DND-41 (cell line): ENCODE measurements at regions not wholly inside any gene's neighbourhood (a gene's known extent, or its start where the extent isn't known, plus 50 kb on each side); places are given as distances from the start of the nearest gene placed in this dataset.

Experiments used
- ATAC-seq: fragments of 200-7000 bp; cut with Tn5 transposase; 3 replicates; pipeline ENCODE4 v1.9.1; 2021; ENCODE audit warnings: low read depth; ENCODE audit not compliant: insufficient read depth
- DNase-seq: peaks from one replicate; pipeline ENCODE4 v3.0.0-alpha.2; 2020
- H2AFZ ChIP-seq: 2 replicates; pipeline ENCODE4 v1.6.0; 2012; ENCODE audit warnings: low read depth, low read length
- H3K27ac ChIP-seq: 2 replicates; pipeline ENCODE4 v1.5.1; 2012; ENCODE audit warnings: low read length, inconsistent platforms
- H3K27me3 ChIP-seq: fragments of 200-600 bp; sonication (generic); 2 replicates; pipeline ENCODE4 v1.6.0; 2012; ENCODE audit warnings: low read length, mild to moderate bottlenecking, inconsistent platforms; ENCODE audit not compliant: insufficient read depth, poor library complexity
- H3K36me3 ChIP-seq: 2 replicates; pipeline ENCODE4 v1.5.1; 2012; ENCODE audit warnings: low read length, inconsistent platforms; ENCODE audit not compliant: insufficient read depth
- H3K4me1 ChIP-seq: 2 replicates; pipeline ENCODE4 v1.5.1; 2012; ENCODE audit warnings: mild to moderate bottlenecking, low read length; ENCODE audit not compliant: insufficient read depth
- H3K4me2 ChIP-seq: 2 replicates; pipeline ENCODE4 v1.6.0; 2012; ENCODE audit warnings: mild to moderate bottlenecking, moderate library complexity, low read length, inconsistent platforms; ENCODE audit not compliant: insufficient read depth
- H3K4me3 ChIP-seq, 2 experiments: fragments of 200-600 bp in 1 of 2; shearing (Covaris generic) in 1 of 2; 2 replicates each; pipeline ENCODE4 v1.5.1; 2012 to 2016; ENCODE audit warnings: inconsistent platforms in 2 of 2, low read length in 2 of 2, mild to moderate bottlenecking in 2 of 2, low read depth in 1 of 2, moderate library complexity in 1 of 2
- H3K79me2 ChIP-seq: 2 replicates; pipeline ENCODE4 v1.6.0; 2012; ENCODE audit warnings: low read length, inconsistent platforms; ENCODE audit not compliant: insufficient read depth
- H3K9ac ChIP-seq: 2 replicates; pipeline ENCODE4 v1.6.0; 2012; ENCODE audit warnings: low read depth, mild to moderate bottlenecking, inconsistent platforms, low read length, moderate library complexity
- H3K9me3 ChIP-seq: 2 replicates; pipeline ENCODE4 v1.5.1; 2012; ENCODE audit warnings: low read length, moderate library complexity, mild to moderate bottlenecking, inconsistent platforms; ENCODE audit not compliant: insufficient read depth, severe bottlenecking
- H4K20me1 ChIP-seq: 2 replicates; pipeline ENCODE4 v1.6.0; 2012; ENCODE audit warnings: low read length; ENCODE audit not compliant: insufficient read depth
- EZH2 ChIP-seq: IDR thresholded peaks from 3 replicates; pipeline ENCODE4 v1.6.1; 2012; ENCODE audit warnings: borderline replicate concordance, low read depth, mild to moderate bottlenecking, moderate library complexity, low read length, inconsistent platforms; ENCODE audit not compliant: severe bottlenecking
- TF ChIP-seq, protein P1 (sequence below): IDR thresholded peaks from 2 replicates; pipeline ENCODE4 v1.5.1; 2012; ENCODE audit warnings: borderline replicate concordance, low read length, moderate library complexity, mild to moderate bottlenecking; ENCODE audit not compliant: poor library complexity, severe bottlenecking; ENCODE audit errors: extremely low read depth

DNA sequence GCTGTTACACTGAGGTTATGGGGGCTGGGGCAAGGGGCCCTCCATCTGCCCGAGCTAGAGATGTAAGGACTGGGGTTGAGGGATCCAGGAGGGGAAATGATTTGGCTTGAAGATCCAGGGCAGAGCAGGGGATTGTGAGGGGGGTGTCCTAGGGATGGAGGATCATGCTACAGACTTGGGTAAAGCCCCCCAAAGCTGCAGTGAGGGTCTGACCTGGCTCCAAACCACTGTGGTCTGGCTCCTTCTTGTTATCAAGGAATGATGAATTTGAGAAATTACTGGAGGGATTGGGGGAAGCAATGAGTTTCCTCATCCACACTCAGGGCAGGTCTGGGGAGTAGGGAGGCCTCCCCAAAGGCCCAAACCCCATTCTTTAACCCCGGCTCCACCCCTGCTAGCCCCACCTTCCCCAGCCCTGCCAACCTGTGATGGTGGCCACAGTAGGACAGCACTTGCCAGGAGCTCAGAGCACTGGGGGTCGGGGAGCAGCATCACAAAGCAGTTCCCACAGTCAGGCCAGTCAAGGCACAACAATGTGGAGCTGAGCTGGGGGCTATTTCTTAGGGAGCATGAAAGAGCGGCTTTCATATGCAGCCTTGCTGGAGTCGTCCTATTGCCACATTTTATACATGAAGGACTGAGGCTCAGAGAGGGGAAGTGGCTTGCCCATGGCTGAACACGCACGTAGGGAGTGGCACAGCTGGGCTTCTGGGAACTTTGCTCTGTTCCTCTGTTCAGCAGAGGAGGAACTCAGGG is 165.5 kb downstream of the EFNB1 start:
- no peaks in the 10 kb centered on the region for H4K20me1 ChIP-seq
- H3K4me3 ChIP-seq: no peak overlapping the region
- H3K9me3 ChIP-seq: no peaks in the 10 kb centered on the region
- no peaks in the 10 kb centered on the region for H3K4me1 ChIP-seq
- no peak for TF ChIP-seq EZH2
- no peak overlapping the region for H3K9ac ChIP-seq
- no peak overlapping the region for H2AFZ ChIP-seq
- H3K4me2 ChIP-seq: no peak overlapping the region
- no peaks in the 10 kb centered on the region for H3K36me3 ChIP-seq
- no peaks in the 10 kb centered on the region for H3K27me3 ChIP-seq
- no peaks in the 10 kb centered on the region for H3K79me2 ChIP-seq
- H3K27ac ChIP-seq: no peak overlapping the region
- ATAC-seq (no peak), DNase-seq (no peak)

DNA sequence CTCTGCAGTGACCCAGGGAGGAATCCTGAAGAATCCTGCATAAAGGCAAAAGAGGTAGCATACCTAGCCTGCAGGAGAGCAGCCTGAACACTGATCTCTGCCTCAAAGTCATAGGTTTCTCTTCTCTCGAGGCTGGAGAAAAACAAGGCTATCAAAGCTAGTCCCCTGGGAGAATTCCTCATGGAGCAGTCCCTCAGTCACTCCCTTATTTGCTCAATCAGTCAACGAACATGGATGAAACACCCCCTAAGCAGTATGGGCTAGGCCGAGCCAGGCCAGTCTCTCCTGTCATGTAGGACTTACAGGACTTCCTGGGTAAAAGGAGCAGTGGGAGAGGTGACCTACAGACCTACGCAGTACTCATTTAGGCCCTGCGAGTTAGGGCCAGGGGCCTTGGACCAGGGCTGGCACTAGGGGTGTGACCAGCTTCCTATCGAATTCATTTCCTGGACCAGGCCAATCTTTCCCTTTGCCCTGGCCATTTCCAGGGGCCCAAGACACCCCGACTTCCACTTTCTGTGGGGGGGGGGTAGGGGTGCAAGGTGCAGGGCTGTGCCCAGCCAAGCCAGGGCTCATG is 164.1 kb downstream of the EFNB1 start:
- DNase-seq: no peak
- TF ChIP-seq, protein P1, sequence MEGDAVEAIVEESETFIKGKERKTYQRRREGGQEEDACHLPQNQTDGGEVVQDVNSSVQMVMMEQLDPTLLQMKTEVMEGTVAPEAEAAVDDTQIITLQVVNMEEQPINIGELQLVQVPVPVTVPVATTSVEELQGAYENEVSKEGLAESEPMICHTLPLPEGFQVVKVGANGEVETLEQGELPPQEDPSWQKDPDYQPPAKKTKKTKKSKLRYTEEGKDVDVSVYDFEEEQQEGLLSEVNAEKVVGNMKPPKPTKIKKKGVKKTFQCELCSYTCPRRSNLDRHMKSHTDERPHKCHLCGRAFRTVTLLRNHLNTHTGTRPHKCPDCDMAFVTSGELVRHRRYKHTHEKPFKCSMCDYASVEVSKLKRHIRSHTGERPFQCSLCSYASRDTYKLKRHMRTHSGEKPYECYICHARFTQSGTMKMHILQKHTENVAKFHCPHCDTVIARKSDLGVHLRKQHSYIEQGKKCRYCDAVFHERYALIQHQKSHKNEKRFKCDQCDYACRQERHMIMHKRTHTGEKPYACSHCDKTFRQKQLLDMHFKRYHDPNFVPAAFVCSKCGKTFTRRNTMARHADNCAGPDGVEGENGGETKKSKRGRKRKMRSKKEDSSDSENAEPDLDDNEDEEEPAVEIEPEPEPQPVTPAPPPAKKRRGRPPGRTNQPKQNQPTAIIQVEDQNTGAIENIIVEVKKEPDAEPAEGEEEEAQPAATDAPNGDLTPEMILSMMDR: no peak
- no peak for TF ChIP-seq EZH2
- no peaks in the 10 kb centered on the region for H3K27me3 ChIP-seq

DNA sequence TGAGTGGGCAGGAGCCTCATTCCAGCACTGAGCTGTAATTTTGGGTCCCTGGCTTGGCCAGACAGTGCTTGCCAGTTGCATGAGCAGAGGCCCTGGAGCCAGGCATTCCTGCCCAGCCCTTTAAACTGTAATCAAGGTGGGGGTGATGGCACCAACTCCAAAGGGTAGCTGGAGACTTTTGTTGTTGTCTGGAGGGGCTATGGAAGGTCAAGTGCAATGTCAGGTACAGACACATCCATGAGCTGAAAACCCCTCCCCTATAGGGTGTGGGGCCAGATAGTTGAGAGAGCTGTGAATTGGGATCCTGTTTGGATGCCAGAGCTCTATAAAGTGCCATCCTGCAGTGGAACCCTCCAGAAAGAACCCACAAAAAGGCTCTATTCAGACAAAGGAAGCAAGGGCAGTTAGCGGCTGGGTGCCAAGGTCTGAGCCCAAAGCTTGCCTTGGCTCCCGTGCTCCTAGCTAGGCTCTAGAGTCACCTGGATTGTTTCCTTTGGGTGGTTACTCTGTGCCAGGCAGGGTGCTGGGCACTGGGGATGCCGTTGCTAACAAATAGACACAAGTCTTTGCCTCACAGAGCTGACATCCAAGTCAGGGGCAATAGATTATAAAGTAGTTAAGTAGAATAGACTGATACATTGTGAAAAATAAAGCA is 163.0 kb downstream of the EFNB1 start:
- no peak overlapping the region for H3K27ac ChIP-seq
- no peak overlapping the region for H2AFZ ChIP-seq
- H3K79me2 ChIP-seq: no peaks in the 10 kb centered on the region
- no peaks in the 10 kb centered on the region for H3K9me3 ChIP-seq
- TF ChIP-seq, protein P1: no peak
- TF ChIP-seq EZH2: no peak
- no peak overlapping the region for H3K9ac ChIP-seq
- H3K27me3 ChIP-seq: no peaks in the 10 kb centered on the region
- no peaks in the 10 kb centered on the region for H3K4me1 ChIP-seq
- H3K4me2 ChIP-seq: no peak overlapping the region
- ATAC-seq: no peak
- no peaks in the 10 kb centered on the region for H3K36me3 ChIP-seq
- H4K20me1 ChIP-seq: no peaks in the 10 kb centered on the region
- no peak for DNase-seq
- no peak overlapping the region for H3K4me3 ChIP-seq

More for the DNA sequence above, 164.1 kb downstream of the EFNB1 start:
- H3K9me3 ChIP-seq: no peaks in the 10 kb centered on the region
- no peaks in the 10 kb centered on the region for H3K79me2 ChIP-seq
- H3K27ac ChIP-seq: no peak overlapping the region
- H3K4me2 ChIP-seq: no peak overlapping the region
- H3K4me1 ChIP-seq: no peaks in the 10 kb centered on the region
- H4K20me1 ChIP-seq: no peaks in the 10 kb centered on the region
- H2AFZ ChIP-seq: no peak overlapping the region
- H3K36me3 ChIP-seq: no peaks in the 10 kb centered on the region
- H3K9ac ChIP-seq: no peak overlapping the region
- ATAC-seq: no peak
- no peak overlapping the region for H3K4me3 ChIP-seq

DNA sequence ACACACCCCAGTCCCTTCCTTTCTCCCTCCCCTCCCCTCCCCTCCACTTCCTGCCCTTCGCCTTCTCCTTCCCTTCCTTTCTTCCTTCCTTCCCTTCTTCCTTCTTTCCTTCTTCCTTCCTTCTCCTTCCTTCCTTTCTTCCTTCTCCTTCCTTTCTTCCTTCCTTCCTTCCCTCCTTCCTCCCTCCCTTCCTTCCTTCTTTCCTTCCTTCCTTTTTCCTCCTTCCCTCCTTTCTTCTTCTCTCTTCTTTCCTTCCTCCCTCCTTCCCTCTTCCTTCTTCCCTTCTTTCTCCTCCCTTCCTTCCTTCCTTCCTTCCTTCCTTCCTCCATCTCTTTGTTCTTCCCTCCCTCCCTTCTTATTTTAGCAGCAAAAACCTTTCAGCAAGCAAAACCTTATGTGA is 162.1 kb downstream of the EFNB1 start:
- no peak for DNase-seq
- Histone ChIP-seq H3K4me3 (no peak overlapping the region), H3K36me3 (no peaks in the 10 kb centered on the region), H4K20me1 (no peaks in the 10 kb centered on the region), H3K27ac (no peak overlapping the region), H3K4me1 (no peaks in the 10 kb centered on the region), H3K9ac (no peak overlapping the region), H3K9me3 (no peaks in the 10 kb centered on the region), H3K4me2 (no peak overlapping the region), H2AFZ (no peak overlapping the region), H3K27me3 (no peaks in the 10 kb centered on the region), H3K79me2 (no peaks in the 10 kb centered on the region)
- no peak for ATAC-seq
- TF ChIP-seq EZH2: no peak
- TF ChIP-seq, protein P1: no peak
